ENCODE measurements at regions not wholly inside any gene's neighbourhood (a gene's known extent, or its start where the extent isn't known, plus 50 kb on each side); places are given as distances from the start of the nearest gene placed in this dataset.

DNA sequence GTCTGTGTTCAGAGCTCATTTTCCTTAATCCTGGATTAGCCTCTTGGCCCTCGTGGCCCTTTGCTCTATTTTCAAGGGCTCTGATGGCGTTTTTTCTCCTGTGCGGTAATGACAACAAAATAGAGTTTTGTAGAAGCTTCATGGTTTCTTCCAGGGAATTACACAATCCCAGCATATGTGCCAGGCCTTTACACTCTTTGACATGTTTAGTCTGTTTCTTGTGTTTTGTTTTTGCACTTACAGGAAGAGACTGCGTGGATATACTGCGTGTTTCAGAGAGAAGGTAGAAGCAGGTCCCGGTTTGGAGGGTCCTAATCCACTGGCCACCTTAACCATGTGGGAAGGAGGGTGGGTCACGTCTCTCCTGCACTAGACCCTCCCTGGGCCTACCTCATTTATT lies 400.2 kb upstream of the IRX4 start:
- TF ChIP-seq CTCF (IDR thresholded peaks at IDR 0.05): no peak
- TF ChIP-seq POLR2A (IDR thresholded peaks at IDR 0.05): no peak
- no peak for TF ChIP-seq EP300 (IDR thresholded peaks at IDR 0.05)
- no peak for TF ChIP-seq POLR2AphosphoS5 (IDR thresholded peaks at IDR 0.05)

All from suprapubic skin (tissue), 4 donors.